Upper lobe of right lung (tissue), 1 donor: ENCODE measurements at regions not wholly inside any gene's neighbourhood (a gene's known extent, or its start where the extent isn't known, plus 50 kb on each side); places are given as distances from the start of the nearest gene placed in this dataset.
A peak's percentile ranks its signal among the peaks of the same experiment; 100 is the strongest.

Experiments used
- ATAC-seq: fragments of 200-7000 bp; cut with Tn5 transposase; one replicate; pipeline ENCODE4 v1.9.1; 2020; ENCODE audit warnings: mild to moderate bottlenecking, moderate library complexity
- DNase-seq: peaks from one replicate; pipeline ENCODE4 v3.0.0-alpha.2; 2020
- H3K27ac ChIP-seq: fragments of 200-600 bp; one replicate; pipeline ENCODE4 v1.8.0; 2022
- H3K27me3 ChIP-seq: fragments of 200-600 bp; one replicate; pipeline ENCODE4 v1.8.0; 2022; ENCODE audit warnings: mild to moderate bottlenecking
- H3K36me3 ChIP-seq: fragments of 200-600 bp; one replicate; pipeline ENCODE4 v1.8.0; 2022
- H3K4me1 ChIP-seq: fragments of 200-600 bp; one replicate; pipeline ENCODE4 v1.8.0; 2022
- H3K4me3 ChIP-seq: fragments of 200-600 bp; one replicate; pipeline ENCODE4 v1.8.0; 2022; ENCODE audit warnings: mild to moderate bottlenecking
- H3K9me3 ChIP-seq: fragments of 200-600 bp; one replicate; pipeline ENCODE4 v1.8.0; 2022
- intact Hi-C: fragments of 100-400 bp; cut with DNase I; formaldehyde crosslinking; loops from one replicate; pipeline ENCODE4 v1.11.0; 2022
- TF ChIP-seq, protein P1 (sequence below): fragments of 200-600 bp; IDR thresholded peaks from one replicate; pipeline ENCODE4 v1.8.0; 2022; ENCODE audit warnings: antibody characterized with exemption
- donor health status: DM: no; HTN: yes; CAD: no; lungs with severe emphysema.

DNA sequence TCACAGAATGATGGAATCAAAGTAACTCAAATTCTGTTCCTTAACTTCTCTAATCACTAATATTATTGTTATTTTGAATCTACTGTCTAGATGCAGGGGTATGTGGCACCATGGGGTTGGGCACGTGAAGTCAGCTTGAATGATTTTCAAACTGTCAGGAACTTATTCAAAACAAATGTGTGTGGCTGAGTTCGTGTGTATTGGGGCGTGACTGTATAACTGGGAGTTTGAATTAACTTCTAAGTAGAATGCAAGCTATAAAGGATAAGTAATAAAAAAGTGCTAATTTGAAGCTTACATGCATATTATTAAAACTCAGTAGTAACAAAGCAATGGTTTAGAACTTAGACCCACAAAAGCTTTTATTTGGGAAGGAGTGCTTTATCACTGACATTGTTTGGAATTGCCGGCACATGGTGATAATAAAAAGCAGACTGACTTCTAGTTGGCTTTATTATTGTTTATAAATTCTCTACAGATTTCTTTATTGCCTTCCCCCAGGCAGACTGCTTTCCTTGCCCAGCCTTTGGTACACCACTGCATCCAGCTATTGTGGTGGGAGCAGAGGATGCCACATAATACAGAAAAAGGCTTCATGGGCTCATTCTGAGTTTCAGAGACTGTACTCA lies 84.3 kb downstream of the TENT5C start:
- H3K36me3 ChIP-seq: no peaks in the 10 kb centered on the region
- H3K27me3 ChIP-seq: no peaks in the 10 kb centered on the region
- no peaks in the 10 kb centered on the region for H3K9me3 ChIP-seq
- TF ChIP-seq, protein P1, sequence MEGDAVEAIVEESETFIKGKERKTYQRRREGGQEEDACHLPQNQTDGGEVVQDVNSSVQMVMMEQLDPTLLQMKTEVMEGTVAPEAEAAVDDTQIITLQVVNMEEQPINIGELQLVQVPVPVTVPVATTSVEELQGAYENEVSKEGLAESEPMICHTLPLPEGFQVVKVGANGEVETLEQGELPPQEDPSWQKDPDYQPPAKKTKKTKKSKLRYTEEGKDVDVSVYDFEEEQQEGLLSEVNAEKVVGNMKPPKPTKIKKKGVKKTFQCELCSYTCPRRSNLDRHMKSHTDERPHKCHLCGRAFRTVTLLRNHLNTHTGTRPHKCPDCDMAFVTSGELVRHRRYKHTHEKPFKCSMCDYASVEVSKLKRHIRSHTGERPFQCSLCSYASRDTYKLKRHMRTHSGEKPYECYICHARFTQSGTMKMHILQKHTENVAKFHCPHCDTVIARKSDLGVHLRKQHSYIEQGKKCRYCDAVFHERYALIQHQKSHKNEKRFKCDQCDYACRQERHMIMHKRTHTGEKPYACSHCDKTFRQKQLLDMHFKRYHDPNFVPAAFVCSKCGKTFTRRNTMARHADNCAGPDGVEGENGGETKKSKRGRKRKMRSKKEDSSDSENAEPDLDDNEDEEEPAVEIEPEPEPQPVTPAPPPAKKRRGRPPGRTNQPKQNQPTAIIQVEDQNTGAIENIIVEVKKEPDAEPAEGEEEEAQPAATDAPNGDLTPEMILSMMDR: no peak
- ATAC-seq (no peak), DNase-seq (no peak)
- H3K4me1 ChIP-seq: no peaks in the 10 kb centered on the region
- no peak overlapping the region for H3K27ac ChIP-seq
- no peak overlapping the region for H3K4me3 ChIP-seq
- intact Hi-C loops: no loop called here

DNA sequence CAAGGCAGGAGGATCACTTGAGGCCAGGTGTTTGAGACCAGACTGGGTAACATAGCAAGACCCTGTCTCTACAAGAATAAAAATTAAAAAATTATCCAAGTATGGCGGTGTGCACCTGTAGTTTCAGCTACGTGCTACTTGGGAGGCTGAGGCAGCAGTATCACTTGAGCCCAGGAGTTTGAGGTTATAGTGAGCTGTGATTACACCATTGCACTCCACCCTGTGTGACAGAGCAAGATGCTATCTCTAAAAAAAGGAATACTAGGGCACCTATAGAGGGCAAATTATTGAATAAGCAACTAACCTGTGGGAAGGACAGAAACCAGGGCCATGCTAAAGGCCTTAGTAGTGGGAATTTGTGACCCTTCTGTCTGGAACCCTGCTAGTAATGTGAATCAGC lies 86.1 kb downstream of the TENT5C start:
- Histone ChIP-seq H3K36me3 (no peaks in the 10 kb centered on the region), H3K4me1 (peaks cover 3% of the 10 kb centered on the region), H3K4me3 (no peak overlapping the region), H3K9me3 (no peaks in the 10 kb centered on the region), H3K27ac (no peak overlapping the region), H3K27me3 (no peaks in the 10 kb centered on the region)
- ATAC-seq (no peak), DNase-seq (no peak)
- TF ChIP-seq, protein P1: no peak
- intact Hi-C loops: no loop called here

DNA sequence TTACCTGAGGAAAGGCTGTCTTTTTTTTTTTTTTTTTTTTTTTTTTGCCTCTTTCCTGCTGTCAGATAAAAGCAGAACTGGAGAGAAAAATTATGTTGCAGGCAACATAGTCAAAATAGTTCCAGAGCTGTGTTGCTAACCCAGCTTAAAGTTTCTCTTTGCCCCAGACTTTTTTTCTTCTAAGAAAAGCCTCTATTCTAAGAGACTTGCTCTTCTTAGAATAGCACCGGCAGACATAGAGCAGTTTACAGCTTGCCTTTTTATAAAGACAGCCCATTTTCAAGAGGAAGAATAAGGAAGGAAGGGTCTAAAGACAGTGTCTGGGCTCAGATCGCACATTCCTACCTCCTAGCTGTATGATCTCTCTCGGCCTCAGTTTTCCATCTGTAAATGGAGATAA lies 88.7 kb downstream of the TENT5C start:
- DNase-seq (no peak), ATAC-seq (no peak)
- no peaks in the 10 kb centered on the region for H3K27me3 ChIP-seq
- intact Hi-C loops: no loop called here
- peaks cover 5% of the 10 kb centered on the region for H3K4me1 ChIP-seq
- no peaks in the 10 kb centered on the region for H3K9me3 ChIP-seq
- H3K4me3 ChIP-seq: no peak overlapping the region
- no peak overlapping the region for H3K27ac ChIP-seq
- TF ChIP-seq, protein P1: no peak
- H3K36me3 ChIP-seq: no peaks in the 10 kb centered on the region

DNA sequence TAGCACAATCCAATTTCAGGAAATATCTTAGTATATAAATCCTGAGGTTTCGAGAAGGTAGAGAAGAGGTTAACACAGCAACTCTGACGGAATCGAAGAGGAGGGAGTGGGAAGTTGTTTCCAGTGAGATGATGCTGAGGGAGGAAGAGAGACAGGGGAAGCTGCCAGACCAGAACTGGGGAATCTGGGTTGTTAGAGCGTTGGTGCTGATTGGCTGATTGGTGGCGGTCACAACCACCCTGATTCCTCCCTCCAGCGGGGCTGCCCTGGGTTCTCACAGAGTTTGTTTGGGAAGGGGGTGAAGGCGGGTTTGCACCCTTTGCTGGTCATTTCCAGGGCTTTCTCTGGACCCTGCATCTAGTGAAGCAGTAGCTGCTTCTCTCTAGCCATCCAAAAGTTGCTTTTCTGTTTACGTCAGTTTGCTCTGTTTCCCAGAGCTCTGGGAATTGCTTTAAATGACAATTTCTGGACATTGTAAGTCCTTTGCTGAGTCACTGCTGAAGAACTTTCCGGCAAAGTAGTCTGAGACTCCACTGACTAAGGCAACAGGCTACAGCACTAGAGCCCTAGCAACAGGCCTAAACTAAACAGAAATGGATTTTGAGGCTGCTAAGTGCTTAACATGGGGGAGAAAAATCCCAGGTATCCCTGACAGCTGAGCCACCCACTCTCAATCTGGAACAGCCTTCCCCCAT lies 90.1 kb downstream of the TENT5C start:
- ATAC-seq (peak; percentile 51), DNase-seq (no peak)
- TF ChIP-seq, protein P1: no peak
- H3K4me3 ChIP-seq: no peak overlapping the region
- no peaks in the 10 kb centered on the region for H3K9me3 ChIP-seq
- no peaks in the 10 kb centered on the region for H3K27me3 ChIP-seq
- peaks cover 5% of the 10 kb centered on the region for H3K4me1 ChIP-seq
- intact Hi-C loops: no loop called here
- peak overlapping the region; percentile 33 for H3K27ac ChIP-seq
- H3K36me3 ChIP-seq: no peaks in the 10 kb centered on the region

DNA sequence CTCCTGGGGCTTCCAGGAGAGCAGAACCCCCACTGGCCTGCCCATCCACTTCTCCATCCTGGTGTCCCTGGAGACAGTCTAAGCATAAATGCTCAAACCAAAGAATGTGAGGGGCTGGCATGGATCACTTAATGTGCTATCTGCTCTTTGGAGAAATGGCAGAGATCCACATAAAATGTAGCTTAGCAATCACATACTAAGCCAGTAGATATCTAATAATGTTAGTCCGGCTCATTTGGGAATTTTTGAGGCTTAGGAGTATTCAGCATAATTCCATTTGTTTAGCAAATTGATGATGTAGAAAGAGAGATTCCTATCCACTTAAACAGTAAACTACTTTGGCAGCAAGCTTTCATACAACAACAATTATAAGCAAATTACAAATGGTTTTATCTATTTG lies 90.7 kb downstream of the TENT5C start:
- Histone ChIP-seq H3K9me3 (no peaks in the 10 kb centered on the region), H3K27me3 (no peaks in the 10 kb centered on the region), H3K36me3 (no peaks in the 10 kb centered on the region), H3K27ac (peak overlapping the region; percentile 33), H3K4me1 (peaks cover 5% of the 10 kb centered on the region), H3K4me3 (no peak overlapping the region)
- intact Hi-C loops: no loop called here
- TF ChIP-seq, protein P1: no peak
- DNase-seq (no peak), ATAC-seq (no peak)
